Stimulated activated CD8-positive, alpha-beta memory T cell treated with anti-CD3 and anti-CD28 coated beads, Interleukin-12 subunit alpha, Interleukin-12 subunit beta, amount 100 ng/mL, for 24 hours (primary cell): ENCODE measurements at regions not wholly inside any gene's neighbourhood (a gene's known extent, or its start where the extent isn't known, plus 50 kb on each side); places are given as distances from the start of the nearest gene placed in this dataset.

ENCODE experiments used
- DNase-seq: peaks from one replicate; pipeline ENCODE4 v3.0.0-alpha.2; 2020; ENCODE audit errors: extremely low read depth

DNA sequence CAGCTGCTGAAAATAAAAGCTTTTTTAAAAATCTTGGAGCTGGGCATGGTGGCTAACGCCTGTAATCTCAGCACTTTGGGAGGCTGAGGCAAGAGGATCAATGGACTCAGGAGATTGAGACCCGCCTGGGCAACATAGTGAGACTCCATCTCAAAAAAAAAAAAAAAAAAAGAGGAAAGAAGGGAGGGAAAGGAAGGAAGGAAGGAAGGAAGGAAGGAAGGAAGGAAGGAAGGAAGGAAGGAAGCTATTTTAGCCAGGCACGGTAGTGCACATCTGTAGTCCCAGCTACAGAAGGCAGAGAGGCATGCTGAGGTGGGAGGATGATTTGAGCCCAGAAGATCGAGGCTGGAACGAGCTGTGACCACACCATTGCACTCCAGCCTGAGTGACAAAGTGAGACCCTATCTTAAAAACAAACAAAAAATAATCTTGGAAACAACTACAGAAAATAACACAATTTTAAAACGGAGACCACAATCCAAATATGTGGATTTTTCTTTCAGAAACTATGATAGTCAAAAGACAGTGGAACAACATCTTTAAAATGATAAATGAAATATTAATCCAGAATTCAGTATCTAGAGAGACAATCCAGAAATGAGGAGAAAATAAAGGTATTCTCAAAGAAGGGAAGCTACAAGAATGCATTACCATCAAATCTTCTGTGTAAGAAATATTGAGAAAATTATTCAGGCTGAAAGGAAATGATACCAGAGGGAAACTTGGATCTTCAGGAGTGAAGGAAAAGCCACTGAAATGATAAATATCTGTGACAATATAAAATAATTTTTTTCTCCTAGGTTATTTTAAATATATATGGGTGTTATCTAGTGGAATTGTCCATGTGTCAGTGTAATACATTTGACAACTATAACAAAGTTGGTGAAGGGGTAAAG lies 182.0 kb downstream of the GPX5 start:
- DNase-seq, result no peak

- DNase-seq, result no peak
Observed at GRCh38 chr6:28709478-28710349, 184.0 kb downstream of the GPX5 start.

GRCh38 chr6:28710466-28711191 lies 184.9 kb downstream of the GPX5 start:
- DNase-seq, result no peak

- no peak for DNase-seq
Observed at GRCh38 chr6:28711325-28711724, 185.6 kb downstream of the GPX5 start.

- no peak for DNase-seq
Observed at GRCh38 chr6:28711788-28712341, 186.2 kb downstream of the GPX5 start.

DNA sequence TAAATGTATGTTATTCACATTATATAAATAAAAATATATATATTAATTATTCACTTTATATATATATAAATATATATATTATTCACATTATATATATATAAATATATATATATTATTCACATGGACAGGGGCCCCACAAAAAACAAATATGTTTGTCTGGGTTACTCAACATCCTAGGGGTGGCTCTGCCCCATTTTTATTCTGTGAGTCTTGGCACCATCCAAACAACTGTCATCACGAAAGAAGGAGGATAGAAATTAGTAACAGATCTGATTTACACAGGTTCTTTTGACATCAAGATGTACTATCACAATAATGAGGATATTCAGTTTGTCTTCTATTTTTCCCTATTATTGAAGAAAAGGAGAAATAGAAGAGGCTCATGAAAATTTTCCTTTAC lies 187.3 kb downstream of the GPX5 start:
- no peak for DNase-seq

DNA sequence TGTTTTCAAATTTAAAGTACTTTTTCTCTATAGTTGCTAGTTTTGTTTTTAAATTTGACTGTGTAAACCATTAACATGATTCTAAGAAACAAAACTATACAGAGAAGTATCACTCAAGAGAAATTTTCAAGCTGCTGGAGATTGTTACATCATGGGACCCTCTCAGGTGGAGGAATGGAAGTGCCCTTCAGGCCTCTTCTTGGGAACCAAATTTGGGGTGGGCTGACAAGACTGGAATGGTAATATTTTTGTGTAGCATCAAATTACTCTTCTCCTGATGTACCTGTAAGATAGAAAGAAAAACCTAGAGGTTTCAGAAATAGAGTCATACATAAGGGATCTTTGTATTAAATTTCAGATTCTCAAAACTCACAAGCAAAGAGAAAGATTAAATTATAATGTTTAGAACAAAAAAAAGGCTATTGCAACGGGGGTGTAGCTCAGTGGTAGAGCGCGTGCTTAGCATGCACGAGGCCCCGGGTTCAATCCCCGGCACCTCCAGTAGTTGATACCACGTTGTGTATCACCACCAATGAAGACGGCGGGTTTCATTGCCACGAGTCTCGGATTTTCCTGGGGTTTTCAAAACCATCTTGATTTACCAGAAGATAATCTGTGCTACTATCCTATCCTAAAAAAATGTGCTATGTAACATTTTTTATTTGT lies 193.7 kb downstream of the GPX5 start:
- DNase-seq, result no peak

GRCh38 chr6:28720357-28721231 lies 194.9 kb downstream of the GPX5 start:
- no peak for DNase-seq

- DNase-seq, result no peak
Observed at GRCh38 chr6:28721372-28721771, 195.7 kb downstream of the GPX5 start.

- DNase-seq, result no peak
Observed at GRCh38 chr6:28724395-28724794, 198.7 kb downstream of the GPX5 start.

DNA sequence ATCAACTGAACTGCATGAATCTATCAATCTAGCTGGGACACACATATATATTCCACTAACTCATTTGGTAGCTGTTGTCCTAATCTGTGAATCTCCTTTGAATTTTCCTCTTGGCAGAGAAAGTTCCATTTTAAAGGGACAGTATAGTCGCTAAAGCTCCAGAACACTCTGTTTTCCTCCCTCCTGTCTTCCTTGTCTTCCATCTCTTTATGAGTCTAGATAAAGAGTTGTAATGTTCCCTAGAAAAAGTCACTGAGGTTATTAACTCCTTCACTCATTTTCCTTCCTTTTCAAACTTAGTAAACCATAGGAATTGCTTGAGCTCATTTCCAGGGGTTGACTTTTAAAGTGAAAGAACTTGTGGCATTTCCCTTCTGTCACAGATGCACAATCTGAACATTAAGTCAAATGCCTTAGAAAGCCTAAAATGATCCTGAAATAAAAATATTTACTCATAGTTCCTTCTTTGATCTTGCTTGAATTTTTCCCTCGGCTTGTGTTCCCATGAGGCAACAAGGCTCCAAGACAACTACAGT lies 198.4 kb downstream of the TRIM27 start:
- DNase-seq, result no peak

DNA sequence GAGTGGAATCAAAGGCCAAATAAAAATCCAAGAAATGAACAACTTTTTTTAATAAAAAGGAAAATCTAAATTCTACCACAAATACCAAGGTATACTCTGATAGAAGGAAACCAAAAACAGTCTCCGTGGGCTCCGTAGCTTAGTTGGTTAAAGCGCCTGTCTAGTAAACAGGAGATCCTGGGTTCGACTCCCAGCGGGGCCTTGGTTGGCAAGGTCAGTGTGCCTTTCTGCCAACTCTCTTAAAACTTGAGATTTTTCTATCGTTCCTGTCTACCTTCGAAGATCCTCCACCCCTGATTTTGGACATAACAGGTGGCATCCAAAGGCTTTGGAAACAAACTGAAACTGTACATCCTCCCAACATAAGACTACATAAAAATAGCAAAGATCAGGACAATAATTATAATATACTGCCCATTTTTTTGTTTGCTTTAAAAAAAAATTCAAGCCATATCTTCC lies 197.9 kb downstream of the TRIM27 start:
- DNase-seq, result no peak

GRCh38 chr6:28726569-28727309 lies 197.0 kb downstream of the TRIM27 start:
- DNase-seq, result no peak

DNA sequence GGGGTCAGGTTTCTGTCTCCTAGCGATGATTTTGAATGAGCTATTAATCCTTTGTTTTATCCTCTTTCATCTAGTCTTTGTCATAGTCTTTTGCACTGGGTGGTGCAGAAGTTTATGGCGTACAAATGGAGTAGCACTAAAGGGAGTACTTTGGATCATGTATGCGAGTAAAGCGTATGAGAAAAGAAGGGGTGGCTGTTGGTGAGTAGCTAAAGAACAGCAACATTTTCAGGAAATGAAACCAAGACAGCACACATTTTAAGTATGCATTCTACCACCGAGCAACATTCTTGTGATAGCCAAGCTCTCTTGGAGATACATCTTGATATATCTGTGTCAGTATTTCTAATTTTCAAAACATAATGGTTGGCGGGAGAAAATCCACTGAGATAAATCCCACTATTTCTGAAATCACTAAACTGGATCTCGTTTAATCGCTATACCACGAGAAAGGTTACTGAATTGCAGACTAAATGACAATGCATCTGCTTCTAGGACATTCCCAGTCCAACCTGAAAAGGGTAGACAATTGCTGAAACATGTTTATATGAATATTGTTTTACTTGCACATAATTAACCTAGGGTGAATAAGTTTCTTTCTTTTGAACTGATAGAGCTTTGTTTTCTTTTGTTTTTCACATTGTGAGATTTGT lies 196.1 kb downstream of the TRIM27 start:
- DNase-seq, result no peak

DNA sequence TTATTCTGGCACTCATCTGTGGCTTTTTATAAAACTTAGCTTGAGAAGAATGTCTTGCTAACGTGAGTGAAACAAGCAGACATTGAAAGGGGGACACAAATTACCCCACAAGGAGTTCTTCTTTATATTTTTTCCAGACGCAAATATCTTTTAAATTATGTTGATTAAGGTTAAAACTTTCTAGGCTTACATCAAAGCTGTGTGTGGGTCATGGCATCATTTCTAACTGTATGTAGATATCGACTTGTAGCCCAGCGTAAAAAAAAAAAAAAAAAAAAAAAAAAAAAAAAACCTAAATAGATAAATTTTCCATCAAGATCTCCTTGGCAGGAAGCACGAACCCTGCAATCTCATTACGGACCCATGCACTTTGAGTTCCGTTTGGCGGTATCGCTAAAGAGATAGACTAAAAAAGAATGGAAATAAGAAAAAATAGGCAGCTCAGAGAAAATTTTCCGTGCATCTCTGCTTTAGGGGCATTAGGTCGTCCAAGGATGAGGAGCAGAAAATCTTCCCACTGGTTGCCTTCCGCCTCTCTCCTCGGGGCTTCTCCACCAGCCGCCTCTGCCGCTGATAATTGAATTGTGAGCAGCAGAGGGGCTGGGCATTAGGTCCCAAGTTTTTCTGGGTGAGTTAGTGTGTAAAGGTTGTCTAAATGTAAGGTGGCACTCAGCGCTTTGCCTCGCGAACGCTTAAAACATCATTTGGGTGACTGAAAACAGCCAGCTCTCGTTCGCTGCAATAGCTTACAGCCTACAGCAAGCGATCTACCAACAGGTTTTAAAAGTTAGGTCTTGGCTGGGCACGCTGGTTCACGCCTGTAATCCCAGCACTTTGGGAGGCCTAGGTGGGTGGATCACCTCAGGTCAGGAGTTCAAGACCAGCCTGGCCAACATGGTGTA lies 194.0 kb downstream of the TRIM27 start:
- DNase-seq, result no peak

GRCh38 chr6:28732052-28732451 lies 191.7 kb downstream of the TRIM27 start:
- no peak for DNase-seq

- no peak for DNase-seq
Observed at GRCh38 chr6:28734443-28734959, 189.3 kb downstream of the TRIM27 start.
